HEK293T (cell line): ENCODE measurements at regions not wholly inside any gene's neighbourhood (a gene's known extent, or its start where the extent isn't known, plus 50 kb on each side); places are given as distances from the start of the nearest gene placed in this dataset.

ENCODE experiments used
- CTCF ChIA-PET: fragments of 350-600 bp; formaldehyde crosslinking; extraction: SDS; loops from one replicate; lab custom pipeline; 2021; ENCODE audit warnings: antibody characterized with exemption, inconsistent platforms; lab: Yijun Ruan, JAX
- POLR2A ChIA-PET: fragments of 350-600 bp; formaldehyde crosslinking; extraction: SDS; loops from one replicate; lab custom pipeline; 2020; ENCODE audit warnings: antibody characterized with exemption, inconsistent platforms; lab: Yijun Ruan, JAX
- DNase-seq: peaks from one replicate; pipeline ENCODE4 v3.0.0; 2012; ENCODE audit warnings: mixed read lengths; ENCODE audit errors: extremely low spot score
- ARNT ChIP-seq: fragments of 450-650 bp; IDR thresholded peaks from 2 replicates; pipeline ENCODE4 v1.6.1; 2017; ENCODE audit warnings: mild to moderate bottlenecking
- BHLHE40 ChIP-seq: fragments of 450-650 bp; IDR thresholded peaks from 2 replicates; pipeline ENCODE4 v1.6.1; 2016; ENCODE audit warnings: mild to moderate bottlenecking, moderate library complexity, borderline replicate concordance
- CTBP1 ChIP-seq: fragments of 450-650 bp; IDR thresholded peaks from 2 replicates; pipeline ENCODE4 v1.6.1; 2016; ENCODE audit warnings: borderline replicate concordance
- ELF4 ChIP-seq: fragments of 450-650 bp; IDR thresholded peaks from 2 replicates; pipeline ENCODE4 v1.6.1; 2017; ENCODE audit warnings: antibody characterized with exemption
- FOXA1 ChIP-seq: fragments of 450-650 bp; IDR thresholded peaks from 2 replicates; pipeline ENCODE4 v1.6.1; 2016; ENCODE audit warnings: mild to moderate bottlenecking
- FOXK2 ChIP-seq: fragments of 450-650 bp; IDR thresholded peaks from 2 replicates; pipeline ENCODE4 v1.6.1; 2016; ENCODE audit warnings: mild to moderate bottlenecking
- FOXM1 ChIP-seq: fragments of 450-650 bp; IDR thresholded peaks from 2 replicates; pipeline ENCODE4 v1.6.1; 2017; ENCODE audit warnings: mild to moderate bottlenecking, borderline replicate concordance
- HDGF ChIP-seq: fragments of 450-650 bp; IDR thresholded peaks from 2 replicates; pipeline ENCODE4 v1.6.1; 2017; ENCODE audit warnings: antibody characterized with exemption, borderline replicate concordance
- L3MBTL2 ChIP-seq: fragments of 450-650 bp; conservative IDR thresholded peaks from 2 replicates; pipeline ENCODE4 v1.6.1; 2016; ENCODE audit warnings: mild to moderate bottlenecking
- LEF1 ChIP-seq: fragments of 450-650 bp; IDR thresholded peaks from 2 replicates; pipeline ENCODE4 v1.6.1; 2017; ENCODE audit warnings: mild to moderate bottlenecking, borderline replicate concordance
- NFRKB ChIP-seq: fragments of 450-650 bp; IDR thresholded peaks from 2 replicates; pipeline ENCODE4 v1.6.1; 2016; ENCODE audit warnings: mild to moderate bottlenecking, moderate library complexity
- PKNOX1 ChIP-seq: fragments of 450-650 bp; IDR thresholded peaks from 2 replicates; pipeline ENCODE4 v1.6.1; 2016
- SP1 ChIP-seq: fragments of 450-650 bp; IDR thresholded peaks from 2 replicates; pipeline ENCODE4 v1.6.1; 2017
- SUZ12 ChIP-seq: fragments of 450-650 bp; IDR thresholded peaks from 2 replicates; pipeline ENCODE4 v1.6.1; 2016; ENCODE audit warnings: mild to moderate bottlenecking
- TARDBP ChIP-seq: fragments of 450-650 bp; IDR thresholded peaks from 2 replicates; pipeline ENCODE4 v1.6.1; 2016
- ZNF384 ChIP-seq: fragments of 450-650 bp; IDR thresholded peaks from 2 replicates; pipeline ENCODE4 v1.6.1; 2016

GRCh38 chr1:106224426-106224825, 832.0 kb upstream of the PRMT6 start:
- CTCF ChIA-PET: no interaction called here

GRCh38 chr1:106225403-106225802, 831.1 kb upstream of the PRMT6 start:
- POLR2A ChIA-PET: no interaction called here
- DNase-seq: no peak
- CTCF ChIA-PET: no interaction called here
- TF ChIP-seq ARNT (no peak), LEF1 (no peak), ZNF384 (no peak)

More at GRCh38 chr1:106224426-106224825, 832.0 kb upstream of the PRMT6 start:
- POLR2A ChIA-PET: no interaction called here
- TF ChIP-seq HDGF (no peak), FOXK2 (no peak), SP1 (no peak), BHLHE40 (no peak), L3MBTL2 (no peak), ZNF384 (no peak), CTBP1 (no peak), FOXM1 (no peak)
- no peak for DNase-seq

GRCh38 chr1:106226550-106226949, 829.9 kb upstream of the PRMT6 start:
- CTCF ChIA-PET: interaction anchor here (0.6 kb wide), 1 partner anchor 755 kb away, joined by 8 read pairs; no protein-coding TSS in a partner anchor
- TF ChIP-seq ARNT: no peak
- TF ChIP-seq BHLHE40: no peak
- TF ChIP-seq LEF1: no peak
- no peak for TF ChIP-seq FOXA1
- TF ChIP-seq ZNF384: no peak
- DNase-seq: no peak
- POLR2A ChIA-PET: no interaction called here

GRCh38 chr1:106232128-106232527, 824.3 kb upstream of the PRMT6 start:
- CTCF ChIA-PET: no interaction called here
- POLR2A ChIA-PET: no interaction called here
- TF ChIP-seq CTBP1: no peak
- no peak for TF ChIP-seq ZNF384
- TF ChIP-seq FOXM1: no peak
- no peak for TF ChIP-seq HDGF
- TF ChIP-seq BHLHE40: no peak
- DNase-seq: no peak

- no peak for DNase-seq
- TF ChIP-seq FOXK2 (no peak), L3MBTL2 (no peak), SUZ12 (no peak), ZNF384 (no peak), PKNOX1 (no peak), CTBP1 (no peak), NFRKB (no peak), FOXA1 (no peak), TARDBP (no peak), LEF1 (no peak), BHLHE40 (no peak), ELF4 (no peak), HDGF (no peak), ARNT (no peak), SP1 (no peak), FOXM1 (no peak)
- POLR2A ChIA-PET: no interaction called here
- CTCF ChIA-PET: no interaction called here
These were observed 823.0 kb upstream of the PRMT6 start for GRCh38 chr1:106233511-106233910.

GRCh38 chr1:106249365-106249764, 807.1 kb upstream of the PRMT6 start:
- ChIA-PET POLR2A (no interaction called here), CTCF (no interaction called here)
- no peak for TF ChIP-seq PKNOX1
- no peak for TF ChIP-seq ELF4
- no peak for TF ChIP-seq FOXA1
- no peak for TF ChIP-seq FOXK2
- no peak for TF ChIP-seq NFRKB
- no peak for TF ChIP-seq ARNT
- TF ChIP-seq BHLHE40: no peak
- TF ChIP-seq SP1: no peak
- no peak for TF ChIP-seq CTBP1
- TF ChIP-seq SUZ12: no peak
- no peak for TF ChIP-seq FOXM1
- TF ChIP-seq L3MBTL2: no peak
- TF ChIP-seq LEF1: no peak
- no peak for TF ChIP-seq TARDBP
- no peak for TF ChIP-seq ZNF384
- no peak for TF ChIP-seq HDGF
- DNase-seq: no peak

- DNase-seq: no peak
- CTCF ChIA-PET: no interaction called here
- POLR2A ChIA-PET: no interaction called here
- TF ChIP-seq SUZ12 (no peak), PKNOX1 (no peak), BHLHE40 (no peak), NFRKB (no peak), FOXM1 (no peak), TARDBP (no peak), FOXK2 (no peak), ELF4 (no peak), ZNF384 (no peak)
These were observed 806.7 kb upstream of the PRMT6 start for GRCh38 chr1:106249810-106250209.
